ENCODE measurements at regions not wholly inside any gene's neighbourhood (a gene's known extent, or its start where the extent isn't known, plus 50 kb on each side); places are given as distances from the start of the nearest gene placed in this dataset.

- Histone ChIP-seq H3K27ac (ENCODE audit: insufficient read depth, low read depth, low read length, poor library complexity, severe bottlenecking) (no peak overlapping the region), H3K4me1 (ENCODE audit: control insufficient read depth, insufficient read depth, low read length) (no peaks in the 10 kb centered on the region), H3K4me3 (ENCODE audit: insufficient read depth, low read depth, low read length) (no peak overlapping the region), H3K27me3 (ENCODE audit: control insufficient read depth, insufficient read depth, low read length, poor library complexity, severe bottlenecking) (no peaks in the 10 kb centered on the region), H3K9me3 (ENCODE audit: control insufficient read depth, low read length) (no peaks in the 10 kb centered on the region), H3K36me3 (ENCODE audit: control insufficient read depth, insufficient read depth, low read length) (no peaks in the 10 kb centered on the region)
These were observed 316.1 kb downstream of the SEC23A start for GRCh38 chr14:38786921-38787320.

DNA sequence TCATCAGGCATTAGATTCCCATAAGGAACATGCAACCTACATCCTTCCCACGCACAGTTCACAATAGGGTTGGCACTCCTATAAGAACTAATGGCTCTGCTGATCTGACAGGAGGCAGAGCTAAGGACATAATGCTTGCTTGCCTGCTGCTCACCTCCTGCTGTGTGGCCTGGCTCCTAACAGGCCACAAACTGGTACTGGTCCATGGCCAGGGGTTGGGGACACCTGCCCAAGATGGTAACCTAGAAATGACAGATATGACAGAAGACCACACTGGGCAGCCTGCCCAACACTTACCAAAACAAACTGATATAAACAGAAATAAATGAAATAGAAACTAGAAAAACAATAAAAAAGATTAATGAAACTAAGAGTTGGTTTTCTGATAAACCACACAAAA is 325.6 kb downstream of the SEC23A start:
- H3K27ac ChIP-seq (ENCODE audit: insufficient read depth, low read depth, low read length, poor library complexity, severe bottlenecking): no peak overlapping the region
- no peaks in the 10 kb centered on the region for H3K27me3 ChIP-seq (ENCODE audit: control insufficient read depth, insufficient read depth, low read length, poor library complexity, severe bottlenecking)
- H3K36me3 ChIP-seq (ENCODE audit: control insufficient read depth, insufficient read depth, low read length): no peaks in the 10 kb centered on the region
- H3K4me3 ChIP-seq (ENCODE audit: insufficient read depth, low read depth, low read length): no peak overlapping the region
- WGBS, 2 experiments: 85 to 86% methylated on average over 1 of the region's 1 CpG
- H3K4me1 ChIP-seq (ENCODE audit: control insufficient read depth, insufficient read depth, low read length): no peaks in the 10 kb centered on the region
- no peaks in the 10 kb centered on the region for H3K9me3 ChIP-seq (ENCODE audit: control insufficient read depth, low read length)

- Histone ChIP-seq H3K4me1 (ENCODE audit: control insufficient read depth, insufficient read depth, low read length) (no peaks in the 10 kb centered on the region), H3K4me3 (ENCODE audit: insufficient read depth, low read depth, low read length) (no peak overlapping the region), H3K9me3 (ENCODE audit: control insufficient read depth, low read length) (no peaks in the 10 kb centered on the region), H3K27me3 (ENCODE audit: control insufficient read depth, insufficient read depth, low read length, poor library complexity, severe bottlenecking) (no peaks in the 10 kb centered on the region), H3K36me3 (ENCODE audit: control insufficient read depth, insufficient read depth, low read length) (no peaks in the 10 kb centered on the region), H3K27ac (ENCODE audit: insufficient read depth, low read depth, low read length, poor library complexity, severe bottlenecking) (no peak overlapping the region)
- 86 to 100% methylated on average over 1 of the region's 1 CpG for WGBS, 2 experiments
These were observed 327.0 kb downstream of the SEC23A start for GRCh38 chr14:38775986-38776385.

GRCh38 chr14:38774162-38774561 is 328.9 kb downstream of the SEC23A start:
- Histone ChIP-seq H3K9me3 (ENCODE audit: control insufficient read depth, low read length) (no peaks in the 10 kb centered on the region), H3K4me3 (ENCODE audit: insufficient read depth, low read depth, low read length) (no peak overlapping the region), H3K4me1 (ENCODE audit: control insufficient read depth, insufficient read depth, low read length) (no peaks in the 10 kb centered on the region), H3K27me3 (ENCODE audit: control insufficient read depth, insufficient read depth, low read length, poor library complexity, severe bottlenecking) (no peaks in the 10 kb centered on the region), H3K27ac (ENCODE audit: insufficient read depth, low read depth, low read length, poor library complexity, severe bottlenecking) (no peak overlapping the region), H3K36me3 (ENCODE audit: control insufficient read depth, insufficient read depth, low read length) (no peaks in the 10 kb centered on the region)

DNA sequence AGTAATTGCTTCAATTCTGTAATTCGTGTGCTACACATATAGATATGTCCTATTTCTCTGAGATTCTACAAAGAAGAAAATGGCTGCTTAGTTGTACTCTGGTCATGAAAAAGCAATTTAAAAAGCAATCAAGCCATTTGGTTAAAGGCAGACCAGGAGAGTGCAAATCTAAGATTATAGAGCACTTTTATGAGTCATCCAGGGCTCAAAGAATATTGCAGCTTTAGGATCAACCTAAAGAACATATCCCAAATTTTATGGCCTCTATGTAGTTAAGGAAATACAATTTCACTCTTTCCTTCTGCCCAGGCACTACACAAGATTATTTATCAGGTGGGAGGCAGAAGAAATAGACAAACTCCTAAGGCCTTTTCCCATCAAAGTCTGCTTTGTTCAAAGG is 332.8 kb downstream of the SEC23A start:
- WGBS, 2 experiments: 60 to 100% methylated on average over 1 of the region's 1 CpG
- H3K9me3 ChIP-seq (ENCODE audit: control insufficient read depth, low read length): no peaks in the 10 kb centered on the region

DNA sequence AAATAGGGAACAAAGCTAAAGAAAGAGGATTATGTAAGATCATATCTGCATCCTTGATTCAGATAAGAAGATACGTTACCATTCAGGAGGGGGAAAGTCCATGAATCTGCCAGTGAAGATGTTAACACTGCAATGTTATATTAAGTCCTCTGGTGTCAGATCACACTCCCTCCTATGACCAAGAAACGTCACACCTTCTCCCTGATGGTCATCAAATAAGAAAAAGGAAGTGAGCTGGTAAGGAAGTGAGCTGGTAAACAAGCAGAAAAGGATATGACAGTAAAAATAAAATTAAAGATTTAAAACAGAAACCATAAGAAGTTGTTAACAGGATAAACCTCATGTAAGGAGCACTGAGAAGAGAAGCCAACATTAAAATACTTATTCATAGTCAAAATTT is 340.2 kb downstream of the SEC23A start:
- H3K27me3 ChIP-seq (ENCODE audit: control insufficient read depth, insufficient read depth, low read length, poor library complexity, severe bottlenecking): no peaks in the 10 kb centered on the region
- 83 to 92% methylated on average over 1 of the region's 2 CpGs for whole genome bisulfite sequencing, 2 experiments
- H3K4me1 ChIP-seq (ENCODE audit: control insufficient read depth, insufficient read depth, low read length): no peaks in the 10 kb centered on the region
- no peak overlapping the region for H3K27ac ChIP-seq (ENCODE audit: insufficient read depth, low read depth, low read length, poor library complexity, severe bottlenecking)
- no peaks in the 10 kb centered on the region for H3K36me3 ChIP-seq (ENCODE audit: control insufficient read depth, insufficient read depth, low read length)
- no peak overlapping the region for H3K4me3 ChIP-seq (ENCODE audit: insufficient read depth, low read depth, low read length)
- no peaks in the 10 kb centered on the region for H3K9me3 ChIP-seq (ENCODE audit: control insufficient read depth, low read length)

More for the DNA sequence above, 332.8 kb downstream of the SEC23A start:
- H3K4me3 ChIP-seq (ENCODE audit: insufficient read depth, low read depth, low read length): no peak overlapping the region
- H3K27ac ChIP-seq (ENCODE audit: insufficient read depth, low read depth, low read length, poor library complexity, severe bottlenecking): no peak overlapping the region
- H3K36me3 ChIP-seq (ENCODE audit: control insufficient read depth, insufficient read depth, low read length): no peaks in the 10 kb centered on the region
- H3K4me1 ChIP-seq (ENCODE audit: control insufficient read depth, insufficient read depth, low read length): no peaks in the 10 kb centered on the region
- no peaks in the 10 kb centered on the region for H3K27me3 ChIP-seq (ENCODE audit: control insufficient read depth, insufficient read depth, low read length, poor library complexity, severe bottlenecking)

GRCh38 chr14:38762426-38762825 is 340.6 kb downstream of the SEC23A start:
- no peak overlapping the region for H3K4me3 ChIP-seq (ENCODE audit: insufficient read depth, low read depth, low read length)
- no peaks in the 10 kb centered on the region for H3K4me1 ChIP-seq (ENCODE audit: control insufficient read depth, insufficient read depth, low read length)
- no peaks in the 10 kb centered on the region for H3K36me3 ChIP-seq (ENCODE audit: control insufficient read depth, insufficient read depth, low read length)
- no peaks in the 10 kb centered on the region for H3K27me3 ChIP-seq (ENCODE audit: control insufficient read depth, insufficient read depth, low read length, poor library complexity, severe bottlenecking)
- H3K27ac ChIP-seq (ENCODE audit: insufficient read depth, low read depth, low read length, poor library complexity, severe bottlenecking): no peak overlapping the region
- H3K9me3 ChIP-seq (ENCODE audit: control insufficient read depth, low read length): no peaks in the 10 kb centered on the region
- 91 to 93% methylated on average over 5 of the region's 5 CpGs for WGBS, 2 experiments

DNA sequence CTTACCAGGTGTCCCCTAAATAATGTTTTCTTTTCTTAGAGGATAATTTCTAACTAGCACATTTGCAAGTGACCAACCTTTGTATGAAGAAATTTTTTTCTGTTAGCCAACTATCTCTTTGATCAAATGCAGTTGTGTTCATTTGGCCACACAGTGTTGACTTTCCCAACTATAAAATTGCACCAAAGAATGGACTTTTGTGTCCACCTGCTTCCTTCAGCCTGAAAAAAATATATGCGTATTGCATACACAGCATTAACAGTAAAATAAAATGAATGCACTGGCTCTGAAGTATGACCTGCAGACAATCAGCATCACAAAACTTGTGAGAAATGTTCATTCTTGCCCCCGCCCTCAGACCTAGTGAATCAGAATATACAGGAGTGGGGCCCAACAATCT is 342.0 kb downstream of the SEC23A start:
- Histone ChIP-seq H3K4me1 (ENCODE audit: control insufficient read depth, insufficient read depth, low read length) (no peaks in the 10 kb centered on the region), H3K27me3 (ENCODE audit: control insufficient read depth, insufficient read depth, low read length, poor library complexity, severe bottlenecking) (no peaks in the 10 kb centered on the region), H3K36me3 (ENCODE audit: control insufficient read depth, insufficient read depth, low read length) (no peaks in the 10 kb centered on the region), H3K4me3 (ENCODE audit: insufficient read depth, low read depth, low read length) (no peak overlapping the region), H3K9me3 (ENCODE audit: control insufficient read depth, low read length) (no peaks in the 10 kb centered on the region), H3K27ac (ENCODE audit: insufficient read depth, low read depth, low read length, poor library complexity, severe bottlenecking) (no peak overlapping the region)
- 85 to 97% methylated on average over 2 of the region's 2 CpGs for WGBS, 2 experiments

GRCh38 chr14:38758661-38759060 is 344.4 kb downstream of the SEC23A start:
- peaks cover 3% of the 10 kb centered on the region for H3K9me3 ChIP-seq (ENCODE audit: control insufficient read depth, low read length)
- H3K27ac ChIP-seq (ENCODE audit: insufficient read depth, low read depth, low read length, poor library complexity, severe bottlenecking): no peak overlapping the region
- H3K4me3 ChIP-seq (ENCODE audit: insufficient read depth, low read depth, low read length): no peak overlapping the region
- no peaks in the 10 kb centered on the region for H3K27me3 ChIP-seq (ENCODE audit: control insufficient read depth, insufficient read depth, low read length, poor library complexity, severe bottlenecking)
- no peaks in the 10 kb centered on the region for H3K4me1 ChIP-seq (ENCODE audit: control insufficient read depth, insufficient read depth, low read length)
- WGBS, 2 experiments: 90 to 93% methylated on average over 2 of the region's 2 CpGs
- H3K36me3 ChIP-seq (ENCODE audit: control insufficient read depth, insufficient read depth, low read length): no peaks in the 10 kb centered on the region

DNA sequence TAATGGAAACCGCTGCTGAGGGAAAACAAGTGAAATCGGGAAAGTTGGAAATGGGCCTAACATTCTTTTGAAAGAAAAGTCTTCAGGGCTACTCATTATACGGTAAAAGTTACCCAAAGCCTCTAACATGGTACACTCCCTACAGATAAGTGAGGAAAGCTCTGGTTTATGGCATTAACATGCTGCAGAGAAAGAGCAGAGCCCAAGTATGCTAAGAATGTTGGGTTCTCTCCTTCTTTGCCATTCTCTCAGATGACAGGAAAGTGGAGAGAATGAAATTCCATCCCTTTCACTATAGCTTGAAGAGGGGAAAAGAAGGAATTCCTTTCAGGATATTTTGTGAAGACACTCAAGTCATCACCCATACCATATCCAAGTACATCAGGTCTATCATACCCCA is 348.0 kb downstream of the SEC23A start:
- WGBS, 2 experiments: 78 to 94% methylated on average over 3 of the region's 3 CpGs
- no peaks in the 10 kb centered on the region for H3K36me3 ChIP-seq (ENCODE audit: control insufficient read depth, insufficient read depth, low read length)
- peaks cover 8% of the 10 kb centered on the region for H3K4me1 ChIP-seq (ENCODE audit: control insufficient read depth, insufficient read depth, low read length)
- H3K9me3 ChIP-seq (ENCODE audit: control insufficient read depth, low read length): peaks cover 3% of the 10 kb centered on the region
- no peak overlapping the region for H3K4me3 ChIP-seq (ENCODE audit: insufficient read depth, low read depth, low read length)
- no peak overlapping the region for H3K27ac ChIP-seq (ENCODE audit: insufficient read depth, low read depth, low read length, poor library complexity, severe bottlenecking)
- H3K27me3 ChIP-seq (ENCODE audit: control insufficient read depth, insufficient read depth, low read length, poor library complexity, severe bottlenecking): no peaks in the 10 kb centered on the region

DNA sequence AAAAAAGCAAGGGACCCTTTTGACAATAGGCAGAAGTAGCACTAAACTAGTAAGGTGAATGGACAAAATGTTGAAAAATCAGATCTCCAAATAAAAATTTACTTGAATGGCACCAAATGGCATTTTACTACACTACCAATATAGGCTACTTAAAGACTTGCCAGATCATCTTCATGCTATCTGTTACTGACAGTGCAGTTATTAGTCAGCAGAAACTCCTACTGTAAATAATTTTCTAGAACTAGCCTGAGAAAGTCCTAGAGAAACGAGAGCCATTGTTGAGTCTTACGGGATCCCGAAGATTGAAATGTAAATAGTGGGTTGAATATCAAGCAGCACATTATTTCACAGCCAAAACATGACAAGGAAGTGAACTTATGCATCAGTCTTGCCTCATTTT is 350.3 kb downstream of the SEC23A start:
- 98 to 100% methylated on average over 3 of the region's 3 CpGs for WGBS, 2 experiments
- H3K36me3 ChIP-seq (ENCODE audit: control insufficient read depth, insufficient read depth, low read length): no peaks in the 10 kb centered on the region
- peaks cover 3% of the 10 kb centered on the region for H3K9me3 ChIP-seq (ENCODE audit: control insufficient read depth, low read length)
- no peaks in the 10 kb centered on the region for H3K27me3 ChIP-seq (ENCODE audit: control insufficient read depth, insufficient read depth, low read length, poor library complexity, severe bottlenecking)
- H3K27ac ChIP-seq (ENCODE audit: insufficient read depth, low read depth, low read length, poor library complexity, severe bottlenecking): no peak overlapping the region
- no peak overlapping the region for H3K4me3 ChIP-seq (ENCODE audit: insufficient read depth, low read depth, low read length)
- peaks cover 8% of the 10 kb centered on the region for H3K4me1 ChIP-seq (ENCODE audit: control insufficient read depth, insufficient read depth, low read length)
